ENCODE measurements at regions not wholly inside any gene's neighbourhood (a gene's known extent, or its start where the extent isn't known, plus 50 kb on each side); places are given as distances from the start of the nearest gene placed in this dataset.

- no peak for TF ChIP-seq CTCF (IDR thresholded peaks at IDR 0.05; ENCODE audit: extremely low read depth, insufficient read depth, missing control alignments)
- no peak for DNase-seq (ENCODE audit: low spot score)
- in situ Hi-C loops (cut with MboI; ENCODE audit: low pct_unique_long_range_greater_than_20kb, low sequenced_read_pairs, unreplicated experiment) = loop anchor here (10.0 kb wide), 1 partner anchor 314 kb away; no protein-coding TSS in a partner anchor
Observed at GRCh38 chr16:77660311-77660710, 62.0 kb upstream of the NUDT7 start.

- TF ChIP-seq CTCF (IDR thresholded peaks at IDR 0.05; ENCODE audit: extremely low read depth, insufficient read depth, missing control alignments) = no peak
- in situ Hi-C loops (cut with MboI; ENCODE audit: low pct_unique_long_range_greater_than_20kb, low sequenced_read_pairs, unreplicated experiment) = loop anchor here (10.0 kb wide), 1 partner anchor 313 kb away; no protein-coding TSS in a partner anchor
- DNase-seq (ENCODE audit: low spot score) = no peak
Observed at GRCh38 chr16:77662246-77662645, 60.1 kb upstream of the NUDT7 start.

- in situ Hi-C loops (cut with MboI; ENCODE audit: low pct_unique_long_range_greater_than_20kb, low sequenced_read_pairs, unreplicated experiment) = loop anchor here (10.0 kb wide), 1 partner anchor 311 kb away; no protein-coding TSS in a partner anchor
- TF ChIP-seq CTCF (IDR thresholded peaks at IDR 0.05; ENCODE audit: extremely low read depth, insufficient read depth, missing control alignments) = no peak
- no peak for DNase-seq (ENCODE audit: low spot score)
Observed at GRCh38 chr16:77663711-77664110, 58.6 kb upstream of the NUDT7 start.

GRCh38 chr16:77666771-77667170 lies 55.5 kb upstream of the NUDT7 start:
- DNase-seq (ENCODE audit: low spot score) = no peak
- in situ Hi-C loops (cut with MboI; ENCODE audit: low pct_unique_long_range_greater_than_20kb, low sequenced_read_pairs, unreplicated experiment) = loop anchor here (10.0 kb wide), 1 partner anchor 308 kb away; no protein-coding TSS in a partner anchor
- no peak for TF ChIP-seq CTCF (IDR thresholded peaks at IDR 0.05; ENCODE audit: extremely low read depth, insufficient read depth, missing control alignments)

- DNase-seq (ENCODE audit: low spot score) = no peak
- in situ Hi-C loops (cut with MboI; ENCODE audit: low pct_unique_long_range_greater_than_20kb, low sequenced_read_pairs, unreplicated experiment) = loop anchor here (10.0 kb wide), 1 partner anchor 307 kb away; no protein-coding TSS in a partner anchor
- no peak for TF ChIP-seq CTCF (IDR thresholded peaks at IDR 0.05; ENCODE audit: extremely low read depth, insufficient read depth, missing control alignments)
Observed at GRCh38 chr16:77668201-77668600, 54.1 kb upstream of the NUDT7 start.

GRCh38 chr16:77669057-77669456 lies 53.3 kb upstream of the NUDT7 start:
- in situ Hi-C loops (cut with MboI; ENCODE audit: low pct_unique_long_range_greater_than_20kb, low sequenced_read_pairs, unreplicated experiment) = loop anchor here (10.0 kb wide), 1 partner anchor 306 kb away; no protein-coding TSS in a partner anchor
- DNase-seq (ENCODE audit: low spot score) = no peak
- no peak for TF ChIP-seq CTCF (IDR thresholded peaks at IDR 0.05; ENCODE audit: extremely low read depth, insufficient read depth, missing control alignments)
